Activated CD4-positive, alpha-beta T cell treated with anti-CD3 and anti-CD28 coated beads, Interleukin-2, amount 50 U/mL, for 48 hours (primary cell): ENCODE measurements at regions not wholly inside any gene's neighbourhood (a gene's known extent, or its start where the extent isn't known, plus 50 kb on each side); places are given as distances from the start of the nearest gene placed in this dataset.
"Not testable (repeated sequence)": the region's sequence is repeated elsewhere in the genome, so short reads cannot be mapped to it uniquely, and the experiment has no call there.

Experiments
- DNase-seq, 2 experiments: peaks; one replicate each; pipeline ENCODE4 v3.0.0-alpha.2; 2020

DNA sequence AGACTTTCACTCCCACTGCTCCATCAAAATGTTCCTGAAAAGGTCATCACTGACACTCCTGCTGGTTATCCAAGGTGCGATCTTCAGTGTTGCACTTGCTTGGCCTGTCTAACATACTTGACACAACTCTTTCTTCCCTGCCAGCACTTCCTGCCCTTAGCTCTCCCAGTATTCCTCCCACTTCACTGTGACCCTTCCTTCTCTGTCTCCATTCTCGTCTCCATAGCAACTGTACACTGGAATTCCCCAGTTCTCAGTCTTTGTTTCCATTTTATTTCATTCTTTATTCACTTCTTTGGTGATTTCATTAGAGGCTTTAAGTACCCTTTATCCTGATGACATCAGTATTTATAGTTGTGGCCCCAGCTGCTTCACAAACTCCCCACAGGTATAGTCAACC is 333.0 kb downstream of the IRS1 start:
- DNase-seq: no peak

DNA sequence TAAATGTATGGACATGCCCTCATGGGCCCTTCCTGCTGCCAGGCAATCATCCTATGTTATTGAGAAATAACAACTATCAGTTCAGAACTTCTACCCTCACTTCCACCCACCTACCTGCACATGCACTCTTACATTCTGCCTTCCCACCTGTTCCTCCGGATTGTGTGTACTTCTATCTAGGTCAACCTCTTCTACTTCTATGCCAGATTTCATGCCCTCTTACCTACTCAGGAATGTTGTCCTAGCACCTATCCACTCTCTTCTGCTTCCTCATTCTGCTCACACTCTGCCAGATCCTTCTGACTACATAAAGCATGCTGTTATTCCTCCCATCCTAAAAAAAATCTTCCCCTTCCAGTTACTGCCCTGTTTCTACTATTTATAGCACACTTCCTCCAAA is 333.5 kb downstream of the IRS1 start:
- no peak for DNase-seq

- DNase-seq: no peak
These were observed 335.2 kb downstream of the IRS1 start for GRCh38 chr2:226464380-226464779.

DNA sequence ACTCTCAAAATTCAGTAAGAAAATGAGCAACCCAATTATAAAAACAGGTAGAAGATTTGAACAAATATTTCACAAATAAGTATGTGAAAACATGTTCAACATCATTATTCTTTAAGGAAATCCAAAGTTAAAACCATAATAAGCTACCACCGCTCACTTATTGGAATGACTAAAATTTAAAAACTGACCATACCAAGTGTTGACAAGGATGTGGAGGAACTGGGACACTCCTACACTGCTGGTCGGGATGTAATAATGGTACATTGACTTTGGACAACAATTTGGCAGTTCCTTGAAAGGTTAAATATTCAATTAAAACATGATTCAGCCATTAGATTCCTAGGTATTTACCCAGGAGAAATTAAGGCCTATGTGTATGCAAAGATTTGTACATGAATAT is 336.5 kb downstream of the IRS1 start:
- no peak for DNase-seq

DNA sequence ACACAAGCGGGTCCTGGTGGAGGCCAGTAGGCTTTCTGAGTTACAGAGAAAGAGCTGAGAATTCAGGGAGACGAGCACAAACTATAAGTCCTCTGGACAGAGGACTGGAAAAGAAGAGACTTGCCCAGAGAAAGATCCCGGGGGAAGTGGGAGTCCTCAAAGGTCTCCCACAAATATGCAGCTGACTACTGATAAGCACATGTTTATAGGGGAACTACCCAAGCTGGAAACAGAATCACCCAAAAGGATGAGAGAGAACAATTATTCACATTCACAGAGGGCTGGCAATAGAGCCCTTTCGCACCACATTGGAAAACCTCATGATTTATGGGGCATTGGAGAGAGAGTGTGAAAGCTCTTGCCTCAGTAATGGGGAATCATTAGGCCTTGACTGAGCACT is 337.6 kb downstream of the IRS1 start:
- DNase-seq: no peak

DNA sequence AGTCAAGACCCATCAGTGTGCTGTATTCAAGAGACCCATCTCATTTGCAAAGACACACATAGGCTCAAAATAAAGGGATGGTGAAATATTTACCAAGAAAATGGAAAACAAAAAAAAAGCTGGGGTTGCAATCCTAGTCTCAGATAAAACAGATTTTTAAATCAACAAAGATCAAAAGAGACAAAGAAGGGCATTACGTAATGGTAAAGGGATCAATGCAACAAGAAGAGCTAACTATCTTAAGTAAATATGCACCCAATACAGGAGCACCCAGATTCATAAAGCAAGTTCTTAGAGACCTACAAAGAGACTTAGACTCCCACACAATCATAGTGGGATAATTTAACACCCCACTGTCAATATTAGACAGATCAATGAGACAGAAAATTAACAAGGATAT is 343.5 kb downstream of the IRS1 start:
- not testable (repeated sequence) for DNase-seq

DNA sequence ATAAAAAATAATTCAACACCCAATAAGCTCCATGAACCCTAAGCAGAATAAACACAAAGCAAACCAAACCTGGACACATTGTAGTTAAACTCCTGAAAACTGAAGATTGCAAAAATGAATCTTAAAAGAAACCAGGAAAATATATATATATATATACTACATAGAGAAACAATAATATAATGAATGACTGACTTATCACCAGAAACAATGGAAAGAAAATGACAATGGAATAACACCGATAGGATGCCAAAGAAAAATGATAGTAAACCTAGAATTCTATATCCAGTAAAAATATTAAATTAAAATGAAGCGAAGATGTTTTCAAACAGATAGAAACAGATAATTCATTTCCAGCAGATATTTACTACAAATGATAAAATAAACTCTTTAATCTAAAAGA is 346.9 kb downstream of the IRS1 start:
- DNase-seq: no peak

DNA sequence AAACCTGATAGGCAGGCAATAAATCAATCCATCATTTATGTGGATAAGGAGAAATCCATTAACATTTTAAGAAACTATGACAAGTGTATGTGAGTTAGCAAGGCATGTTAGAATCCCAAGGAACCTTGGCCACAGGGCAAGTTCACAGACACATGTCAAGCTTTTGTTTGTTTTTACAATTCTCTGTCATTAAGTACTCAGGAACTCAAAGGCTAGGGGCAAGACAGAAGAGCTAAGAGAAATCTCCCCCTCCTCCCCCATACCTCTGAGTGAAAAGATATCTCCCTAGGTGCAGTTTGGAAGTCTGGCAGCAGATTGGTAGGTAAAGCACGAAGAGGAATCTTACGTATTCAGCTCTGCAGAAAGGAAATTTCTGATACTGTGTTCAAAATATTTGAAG is 348.1 kb downstream of the IRS1 start:
- no peak for DNase-seq

GRCh38 chr2:226450141-226450540 is 349.5 kb downstream of the IRS1 start:
- DNase-seq: no peak

GRCh38 chr2:226447338-226448300 is 352.0 kb downstream of the IRS1 start:
- DNase-seq: no peak

DNA sequence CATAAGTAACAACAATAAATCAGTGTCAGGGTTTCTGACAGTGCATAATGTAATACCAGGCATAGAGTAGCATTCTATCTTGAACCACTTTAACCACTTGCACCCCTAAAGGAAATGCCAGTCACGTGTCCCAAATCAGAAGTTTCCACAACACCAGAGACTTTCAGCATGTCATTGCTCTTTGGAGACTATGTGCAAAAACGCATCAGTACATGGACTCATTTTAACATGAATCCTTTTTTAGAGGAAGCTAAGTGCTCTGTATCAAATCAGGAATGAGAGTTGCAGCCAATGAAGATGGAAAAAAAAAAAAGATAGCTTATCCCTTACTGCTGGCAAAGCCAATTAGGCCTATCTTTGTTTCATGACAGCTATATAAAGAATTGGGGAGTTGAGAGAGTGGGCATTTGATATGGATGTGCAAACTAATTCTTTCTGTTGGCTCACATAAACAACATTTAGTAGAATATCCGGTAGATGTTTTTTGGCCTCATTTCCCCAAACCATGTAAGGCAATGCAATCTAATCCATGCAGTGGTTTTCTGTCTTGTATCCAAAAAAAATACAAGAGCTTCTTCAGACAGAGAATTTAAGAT is 353.1 kb downstream of the IRS1 start:
- DNase-seq: no peak

DNA sequence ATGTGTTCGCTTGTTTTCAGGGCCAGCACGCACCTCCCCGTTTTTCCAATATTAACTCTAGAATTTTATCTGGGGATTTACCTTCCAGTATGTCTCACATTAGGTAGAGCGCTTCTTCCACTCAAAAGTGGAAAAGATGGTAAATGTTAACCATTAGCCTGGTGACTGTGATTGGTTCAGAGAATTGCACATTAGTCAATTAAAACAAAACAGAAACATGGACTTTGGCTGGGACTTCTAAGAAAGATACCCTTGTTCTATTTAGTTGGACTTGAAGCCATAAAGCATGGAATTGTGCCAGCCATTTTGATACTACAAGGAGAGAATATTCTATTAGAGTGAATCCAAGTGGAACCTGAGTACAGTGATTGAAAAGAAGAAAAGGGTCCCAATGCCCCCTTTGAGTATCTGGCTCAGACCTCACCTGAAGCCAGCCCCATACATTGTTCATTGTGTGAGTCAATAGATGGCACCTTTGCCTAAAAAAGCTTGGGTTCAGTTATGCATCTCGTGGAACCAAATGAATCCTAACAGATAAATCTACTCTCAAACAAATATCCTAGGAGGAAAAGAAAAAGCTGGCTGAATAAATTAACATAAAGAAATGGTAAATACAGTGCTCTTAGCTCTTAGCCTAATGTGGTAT is 354.3 kb downstream of the IRS1 start:
- no peak for DNase-seq

DNA sequence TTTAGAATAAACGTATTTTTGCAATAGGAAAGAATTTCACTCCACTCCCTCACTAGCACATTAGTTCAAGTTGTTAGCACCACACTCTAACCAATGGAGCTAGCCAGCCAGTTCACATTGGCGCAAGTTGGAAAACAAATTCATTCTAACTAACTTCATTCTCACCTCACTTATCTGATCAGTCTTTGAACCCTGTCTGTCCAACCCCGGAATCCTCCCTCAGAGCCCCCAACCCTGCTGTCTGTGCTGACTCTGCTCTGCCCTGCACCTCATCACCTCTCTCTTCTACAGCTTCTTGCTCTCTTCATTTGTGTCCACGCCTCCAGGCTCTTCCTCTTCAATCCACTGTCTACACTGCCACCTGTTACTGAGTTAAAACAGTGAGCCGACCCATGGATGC is 356.5 kb downstream of the IRS1 start:
- no peak for DNase-seq

- DNase-seq: no peak
These were observed 359.3 kb downstream of the IRS1 start for GRCh38 chr2:226440127-226440918.

- DNase-seq: no peak
These were observed 360.3 kb downstream of the IRS1 start for GRCh38 chr2:226439337-226439736.

- no peak for DNase-seq
These were observed 364.5 kb downstream of the IRS1 start for GRCh38 chr2:226435146-226435545.

- DNase-seq: no peak
These were observed 364.9 kb downstream of the IRS1 start for GRCh38 chr2:226434702-226435101.

DNA sequence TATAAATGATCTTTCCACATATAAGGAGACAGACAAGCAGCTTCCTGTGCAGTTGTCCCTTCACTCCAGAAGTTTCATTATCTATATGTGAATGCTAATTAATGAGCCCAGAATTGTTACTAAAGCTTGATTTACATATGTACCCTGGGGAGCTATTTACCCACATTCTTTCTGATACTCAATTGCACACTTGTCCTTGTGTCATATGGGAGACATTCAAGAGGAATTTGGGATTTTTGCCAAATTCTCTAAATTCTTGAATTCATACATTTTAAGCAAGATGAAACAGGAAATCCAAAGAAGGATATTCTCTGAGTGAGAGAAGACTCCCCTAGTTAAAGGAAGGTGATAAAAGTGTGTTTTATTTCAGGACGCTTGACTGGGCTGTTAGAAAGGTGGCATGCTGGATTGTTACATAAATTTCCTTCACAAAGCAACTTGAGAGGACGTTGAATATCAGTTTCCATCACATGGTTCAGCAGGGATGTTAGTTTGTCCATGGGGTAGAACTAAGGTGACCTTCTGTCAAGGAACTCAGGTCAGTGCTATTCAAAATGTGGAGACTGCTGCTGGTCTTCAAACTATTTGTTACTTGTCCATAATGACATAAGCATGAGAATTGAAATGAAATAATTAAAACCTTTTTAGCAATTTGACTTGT is 368.2 kb downstream of the IRS1 start:
- no peak for DNase-seq

GRCh38 chr2:226429476-226429875 is 370.1 kb downstream of the IRS1 start:
- DNase-seq: no peak

- no peak for DNase-seq
These were observed 371.9 kb downstream of the IRS1 start for GRCh38 chr2:226427538-226428307.

DNA sequence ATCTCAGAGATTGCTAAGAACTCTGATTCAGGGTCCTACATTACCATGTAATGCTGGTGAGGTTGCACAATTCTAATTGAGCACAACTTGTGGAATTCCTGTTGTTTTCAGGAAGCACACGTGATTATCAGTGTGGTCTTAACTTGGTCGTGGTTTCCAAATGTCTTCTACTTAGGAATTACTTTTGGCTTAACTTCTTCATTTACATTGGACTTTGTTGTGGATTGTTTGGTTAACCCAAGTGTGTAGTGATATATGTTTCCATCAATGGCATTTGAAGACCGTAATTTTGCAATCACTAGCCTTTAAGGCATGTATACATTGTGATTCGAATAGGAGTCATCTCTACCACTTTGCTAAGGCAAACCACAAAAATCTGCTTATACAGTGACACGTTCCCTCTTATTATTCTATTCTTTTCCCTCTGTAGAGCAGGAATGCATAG is 373.3 kb downstream of the IRS1 start:
- DNase-seq: no peak

GRCh38 chr2:226424971-226425370 is 374.6 kb downstream of the IRS1 start:
- DNase-seq: no peak
